NCI-H2107 treated with DMSO at 0.1 percent for 48 hours (cell line): ENCODE measurements at regions not wholly inside any gene's neighbourhood (a gene's known extent, or its start where the extent isn't known, plus 50 kb on each side); places are given as distances from the start of the nearest gene placed in this dataset.
A peak's percentile ranks its signal among the peaks of the same experiment; 100 is the strongest.

Experiments used
- DNase-seq: peaks from one replicate; lab custom pipeline; 2025; ENCODE audit not compliant: unreplicated experiment; lab: John Stamatoyannopoulos, UW

- no peak for DNase-seq
Measured at GRCh38 chr15:29383367-29383766, 113.7 kb upstream of the NSMCE3 start.

- DNase-seq, result peak; percentile 36
Measured at GRCh38 chr15:29382862-29383261, 113.2 kb upstream of the NSMCE3 start.

- DNase-seq, result no peak
Measured at GRCh38 chr15:29380466-29380865, 110.8 kb upstream of the NSMCE3 start.

GRCh38 chr15:29379647-29380046 is 110.0 kb upstream of the NSMCE3 start:
- no peak for DNase-seq

GRCh38 chr15:29377161-29377560 is 107.5 kb upstream of the NSMCE3 start:
- no peak for DNase-seq

- DNase-seq, result no peak
Measured at GRCh38 chr15:29376590-29376989, 107.0 kb upstream of the NSMCE3 start.

GRCh38 chr15:29369261-29369660 is 99.6 kb upstream of the NSMCE3 start:
- no peak for DNase-seq

GRCh38 chr15:29364426-29365078 is 94.9 kb upstream of the NSMCE3 start:
- peak; percentile 66 for DNase-seq

GRCh38 chr15:29361560-29361959 is 91.9 kb upstream of the NSMCE3 start:
- DNase-seq, result no peak

- DNase-seq, result no peak
Measured at GRCh38 chr15:29360152-29360551, 90.5 kb upstream of the NSMCE3 start.

- no peak for DNase-seq
Measured at GRCh38 chr15:29356786-29357185, 87.2 kb upstream of the NSMCE3 start.

- no peak for DNase-seq
Measured at GRCh38 chr15:29355477-29355876, 85.9 kb upstream of the NSMCE3 start.

- no peak for DNase-seq
Measured at GRCh38 chr15:29352402-29352801, 82.8 kb upstream of the NSMCE3 start.

GRCh38 chr15:29349196-29349595 is 79.6 kb upstream of the NSMCE3 start:
- DNase-seq, result no peak

- no peak for DNase-seq
Measured at GRCh38 chr15:29348336-29348914, 78.8 kb upstream of the NSMCE3 start.

- no peak for DNase-seq
Measured at GRCh38 chr15:29346998-29347397, 77.4 kb upstream of the NSMCE3 start.

GRCh38 chr15:29345549-29346525 is 76.2 kb upstream of the NSMCE3 start:
- no peak for DNase-seq

GRCh38 chr15:29344474-29344873 is 74.9 kb upstream of the NSMCE3 start:
- no peak for DNase-seq

- no peak for DNase-seq
Measured at GRCh38 chr15:29343229-29343628, 73.6 kb upstream of the NSMCE3 start.

GRCh38 chr15:29342201-29342600 is 72.6 kb upstream of the NSMCE3 start:
- DNase-seq, result no peak

- DNase-seq, result no peak
Measured at GRCh38 chr15:29337156-29337959, 67.7 kb upstream of the NSMCE3 start.
